ENCODE measurements at regions not wholly inside any gene's neighbourhood (a gene's known extent, or its start where the extent isn't known, plus 50 kb on each side); places are given as distances from the start of the nearest gene placed in this dataset.

GRCh38 chr5:99926463-99926862 is 608.7 kb upstream of the FAM174A start:
- H3K4me1 Mint-ChIP-seq (ENCODE audit: low read depth), result no peaks in the 10 kb centered on the region
- ChIA-PET CTCF (no interaction called here), POLR2A (no interaction called here)
- DNase-seq, result no peak
- ATAC-seq, result no peak
- no peaks in the 10 kb centered on the region for H3K27me3 Mint-ChIP-seq (ENCODE audit: low read depth)
- H3K27ac Mint-ChIP-seq, result no peak overlapping the region
- peaks cover 8% of the 10 kb centered on the region for H3K9me3 Mint-ChIP-seq (ENCODE audit: insufficient read depth)
- H3K4me3 Mint-ChIP-seq, result no peak overlapping the region
- H3K36me3 Mint-ChIP-seq (ENCODE audit: low read depth), result no peaks in the 10 kb centered on the region

DNA sequence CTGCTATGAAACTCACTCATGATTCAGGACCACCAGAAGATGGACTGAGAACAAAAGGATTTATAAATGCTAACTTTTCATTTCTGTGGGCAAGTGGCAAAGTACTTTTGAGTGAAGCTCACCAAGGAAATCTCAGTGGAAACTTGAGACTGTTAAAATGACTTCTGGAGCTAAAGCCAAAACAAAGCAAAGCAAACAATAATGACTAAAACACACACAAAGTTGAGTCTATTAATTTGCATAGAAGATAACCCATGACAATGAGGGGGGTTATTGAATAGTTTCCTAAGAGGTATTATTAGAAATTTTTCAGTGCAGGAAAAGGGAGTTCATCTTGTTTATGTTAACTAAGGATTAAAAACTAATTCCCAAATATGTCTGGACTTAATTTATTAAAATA is 612.8 kb upstream of the FAM174A start:
- H3K4me3 Mint-ChIP-seq, result no peak overlapping the region

GRCh38 chr5:99911971-99912370 is 623.2 kb upstream of the FAM174A start:
- CTCF ChIA-PET, result no interaction called here
- Mint-ChIP-seq H3K4me1 (ENCODE audit: low read depth) (no peaks in the 10 kb centered on the region), H3K27ac (no peak overlapping the region), H3K27me3 (ENCODE audit: low read depth) (no peaks in the 10 kb centered on the region), H3K4me3 (no peak overlapping the region), H3K36me3 (ENCODE audit: low read depth) (no peaks in the 10 kb centered on the region), H3K9me3 (ENCODE audit: insufficient read depth) (no peaks in the 10 kb centered on the region)
- no peak for DNase-seq
- POLR2A ChIA-PET, result no interaction called here
- no peak for ATAC-seq

More for the DNA sequence above, 612.8 kb upstream of the FAM174A start:
- ATAC-seq, result no peak
- H3K27ac Mint-ChIP-seq, result no peak overlapping the region
- ChIA-PET POLR2A (no interaction called here), CTCF (no interaction called here)
- no peaks in the 10 kb centered on the region for H3K27me3 Mint-ChIP-seq (ENCODE audit: low read depth)
- peaks cover 4% of the 10 kb centered on the region for H3K9me3 Mint-ChIP-seq (ENCODE audit: insufficient read depth)
- H3K4me1 Mint-ChIP-seq (ENCODE audit: low read depth), result no peaks in the 10 kb centered on the region
- no peak for DNase-seq
- H3K36me3 Mint-ChIP-seq (ENCODE audit: low read depth), result no peaks in the 10 kb centered on the region

- no peak overlapping the region for H3K4me3 Mint-ChIP-seq
- no peak overlapping the region for H3K27ac Mint-ChIP-seq
- no peaks in the 10 kb centered on the region for H3K9me3 Mint-ChIP-seq (ENCODE audit: insufficient read depth)
- CTCF ChIA-PET, result no interaction called here
- POLR2A ChIA-PET, result no interaction called here
- H3K27me3 Mint-ChIP-seq (ENCODE audit: low read depth), result no peaks in the 10 kb centered on the region
- no peak for ATAC-seq
- no peaks in the 10 kb centered on the region for H3K4me1 Mint-ChIP-seq (ENCODE audit: low read depth)
- no peak for DNase-seq
- no peaks in the 10 kb centered on the region for H3K36me3 Mint-ChIP-seq (ENCODE audit: low read depth)
These were observed 628.4 kb upstream of the FAM174A start for GRCh38 chr5:99906776-99907175.

DNA sequence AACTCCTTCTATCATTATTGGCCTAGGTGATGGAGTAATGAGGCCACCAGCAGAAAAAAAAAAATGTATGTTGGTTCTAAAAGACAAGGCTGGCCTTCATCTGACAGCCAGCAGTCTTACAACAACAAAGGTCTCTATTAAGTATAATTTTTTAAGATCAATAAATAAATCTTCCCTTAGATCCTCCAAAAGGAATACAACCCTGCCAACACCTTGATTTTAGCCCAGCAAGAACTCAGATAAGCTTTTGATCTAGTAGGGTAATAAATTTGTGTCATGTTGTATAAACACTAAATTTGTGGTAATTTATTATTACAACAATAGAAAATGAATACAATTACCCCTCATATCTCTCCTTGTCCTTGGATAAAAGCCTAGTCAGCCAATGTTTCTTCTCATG is 633.2 kb upstream of the FAM174A start:
- no peak overlapping the region for H3K27ac Mint-ChIP-seq
- POLR2A ChIA-PET, result no interaction called here

DNA sequence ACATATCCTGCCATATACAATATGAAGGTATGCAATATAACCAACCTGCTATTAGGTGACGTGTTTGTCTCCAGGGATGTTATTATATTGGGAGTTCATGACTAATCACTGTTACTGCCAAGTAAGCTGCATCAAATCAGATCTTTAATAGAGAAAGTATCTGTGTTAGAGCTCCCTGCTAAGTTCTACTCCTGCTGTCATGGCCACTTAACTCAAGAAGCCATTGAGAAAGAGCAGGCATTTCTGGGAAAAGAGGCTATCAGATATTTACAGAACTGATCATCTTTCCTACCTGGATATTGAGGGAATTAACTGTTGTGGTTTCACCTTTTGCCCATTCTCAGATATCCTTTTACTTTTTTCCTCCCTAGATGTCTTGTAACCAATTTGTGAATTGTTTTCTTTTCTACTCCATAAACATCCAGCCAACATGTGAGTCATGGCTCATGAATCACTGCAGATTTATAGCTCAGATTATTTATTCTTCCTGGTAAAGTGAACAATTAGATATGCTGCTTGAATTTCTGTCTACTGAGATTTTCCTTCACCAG is 634.8 kb upstream of the FAM174A start:
- no peak overlapping the region for H3K27ac Mint-ChIP-seq
- DNase-seq (no peak), ATAC-seq (no peak)
- POLR2A ChIA-PET, result no interaction called here
- no peak overlapping the region for H3K4me3 Mint-ChIP-seq
- H3K9me3 Mint-ChIP-seq (ENCODE audit: insufficient read depth), result no peaks in the 10 kb centered on the region
- CTCF ChIA-PET, result no interaction called here
- H3K27me3 Mint-ChIP-seq (ENCODE audit: low read depth), result no peaks in the 10 kb centered on the region
- H3K36me3 Mint-ChIP-seq (ENCODE audit: low read depth), result no peaks in the 10 kb centered on the region
- no peaks in the 10 kb centered on the region for H3K4me1 Mint-ChIP-seq (ENCODE audit: low read depth)

More for the DNA sequence above, 633.2 kb upstream of the FAM174A start:
- H3K36me3 Mint-ChIP-seq (ENCODE audit: low read depth), result no peaks in the 10 kb centered on the region
- CTCF ChIA-PET, result no interaction called here
- ATAC-seq, result no peak
- H3K27me3 Mint-ChIP-seq (ENCODE audit: low read depth), result no peaks in the 10 kb centered on the region
- no peak for DNase-seq
- no peak overlapping the region for H3K4me3 Mint-ChIP-seq
- no peaks in the 10 kb centered on the region for H3K4me1 Mint-ChIP-seq (ENCODE audit: low read depth)
- no peaks in the 10 kb centered on the region for H3K9me3 Mint-ChIP-seq (ENCODE audit: insufficient read depth)

GRCh38 chr5:99879791-99880511 is 655.2 kb upstream of the FAM174A start:
- Mint-ChIP-seq H3K9me3 (ENCODE audit: insufficient read depth) (peaks cover 4% of the 10 kb centered on the region), H3K27me3 (ENCODE audit: low read depth) (no peaks in the 10 kb centered on the region), H3K4me1 (ENCODE audit: low read depth) (no peaks in the 10 kb centered on the region), H3K27ac (no peak overlapping the region), H3K36me3 (ENCODE audit: low read depth) (no peaks in the 10 kb centered on the region), H3K4me3 (no peak overlapping the region)
- ChIA-PET POLR2A (no interaction called here), CTCF (no interaction called here)
- ATAC-seq (no peak), DNase-seq (no peak)

GRCh38 chr5:99878830-99879229 is 656.3 kb upstream of the FAM174A start:
- CTCF ChIA-PET, result no interaction called here
- ATAC-seq (no peak), DNase-seq (no peak)
- Mint-ChIP-seq H3K4me1 (ENCODE audit: low read depth) (no peaks in the 10 kb centered on the region), H3K4me3 (no peak overlapping the region), H3K36me3 (ENCODE audit: low read depth) (no peaks in the 10 kb centered on the region), H3K27ac (no peak overlapping the region), H3K9me3 (ENCODE audit: insufficient read depth) (peaks cover 4% of the 10 kb centered on the region), H3K27me3 (ENCODE audit: low read depth) (no peaks in the 10 kb centered on the region)
- POLR2A ChIA-PET, result no interaction called here

DNA sequence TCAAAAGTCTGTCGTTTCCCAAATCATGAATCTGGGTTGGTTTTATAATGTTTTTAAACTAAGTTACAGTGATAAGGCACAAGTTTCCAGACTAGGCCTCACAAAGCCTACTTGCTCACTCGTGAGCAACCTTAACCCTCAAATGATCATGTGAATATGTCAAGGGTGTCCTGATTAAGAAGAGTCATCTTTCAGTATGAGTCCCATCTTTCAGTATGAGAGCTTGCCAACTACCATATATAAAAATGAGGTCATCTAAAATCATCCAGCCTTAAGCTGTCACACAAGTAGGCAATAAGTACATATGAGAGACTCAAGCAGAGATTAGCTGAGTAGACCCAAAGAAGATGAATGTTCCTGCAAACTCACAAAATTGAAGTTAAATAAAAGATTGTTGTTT is 668.4 kb upstream of the FAM174A start:
- Mint-ChIP-seq H3K9me3 (ENCODE audit: insufficient read depth) (peaks cover 3% of the 10 kb centered on the region), H3K27me3 (ENCODE audit: low read depth) (no peaks in the 10 kb centered on the region), H3K27ac (no peak overlapping the region), H3K4me3 (no peak overlapping the region), H3K4me1 (ENCODE audit: low read depth) (no peaks in the 10 kb centered on the region), H3K36me3 (ENCODE audit: low read depth) (no peaks in the 10 kb centered on the region)
- POLR2A ChIA-PET, result no interaction called here
- DNase-seq (no peak), ATAC-seq (no peak)
- CTCF ChIA-PET, result no interaction called here

- Mint-ChIP-seq H3K36me3 (ENCODE audit: low read depth) (no peaks in the 10 kb centered on the region), H3K27me3 (ENCODE audit: low read depth) (no peaks in the 10 kb centered on the region), H3K9me3 (ENCODE audit: insufficient read depth) (peaks cover 3% of the 10 kb centered on the region), H3K4me1 (ENCODE audit: low read depth) (no peaks in the 10 kb centered on the region), H3K4me3 (no peak overlapping the region), H3K27ac (no peak overlapping the region)
- ATAC-seq (no peak), DNase-seq (no peak)
- POLR2A ChIA-PET, result no interaction called here
- CTCF ChIA-PET, result no interaction called here
These were observed 670.0 kb upstream of the FAM174A start for GRCh38 chr5:99865159-99865558.

GRCh38 chr5:99835791-99836190 is 699.4 kb upstream of the FAM174A start:
- POLR2A ChIA-PET, result no interaction called here

DNA sequence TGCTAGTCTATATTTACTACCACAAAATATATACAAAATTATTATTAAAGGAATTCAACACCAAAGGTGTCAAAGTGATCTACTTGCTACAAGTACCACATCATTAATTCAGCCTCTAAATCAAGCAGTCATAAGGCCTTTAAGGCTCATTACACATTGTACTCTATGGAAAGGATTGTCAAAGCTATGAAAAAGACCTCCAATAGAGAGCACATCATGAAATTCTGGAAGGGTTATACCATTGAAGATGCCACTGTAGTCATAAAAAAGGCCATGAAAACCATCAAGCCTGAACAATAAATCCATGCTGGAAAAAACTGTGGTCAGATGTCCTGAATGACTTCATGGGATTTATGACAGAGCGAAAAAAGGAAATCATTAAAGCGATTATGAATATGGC is 708.0 kb upstream of the FAM174A start:
- no peak overlapping the region for H3K27ac Mint-ChIP-seq
- no peaks in the 10 kb centered on the region for H3K36me3 Mint-ChIP-seq (ENCODE audit: low read depth)
- no peak for DNase-seq
- H3K9me3 Mint-ChIP-seq (ENCODE audit: insufficient read depth), result no peaks in the 10 kb centered on the region
- ChIA-PET POLR2A (no interaction called here), CTCF (no interaction called here)
- no peak overlapping the region for H3K4me3 Mint-ChIP-seq
- no peaks in the 10 kb centered on the region for H3K4me1 Mint-ChIP-seq (ENCODE audit: low read depth)
- no peak for ATAC-seq
- H3K27me3 Mint-ChIP-seq (ENCODE audit: low read depth), result no peaks in the 10 kb centered on the region

More at GRCh38 chr5:99835791-99836190, 699.4 kb upstream of the FAM174A start:
- Mint-ChIP-seq H3K36me3 (ENCODE audit: low read depth) (no peaks in the 10 kb centered on the region), H3K27me3 (ENCODE audit: low read depth) (no peaks in the 10 kb centered on the region), H3K27ac (no peak overlapping the region), H3K9me3 (ENCODE audit: insufficient read depth) (peaks cover 7% of the 10 kb centered on the region), H3K4me3 (no peak overlapping the region), H3K4me1 (ENCODE audit: low read depth) (no peaks in the 10 kb centered on the region)
- DNase-seq (no peak), ATAC-seq (no peak)
- CTCF ChIA-PET, result no interaction called here

GRCh38 chr5:99817796-99818195 is 717.4 kb upstream of the FAM174A start:
- no peaks in the 10 kb centered on the region for H3K27me3 Mint-ChIP-seq (ENCODE audit: low read depth)
- POLR2A ChIA-PET, result no interaction called here
- no peak overlapping the region for H3K27ac Mint-ChIP-seq
- ATAC-seq (no peak), DNase-seq (no peak)
- H3K4me1 Mint-ChIP-seq (ENCODE audit: low read depth), result no peaks in the 10 kb centered on the region
- no peaks in the 10 kb centered on the region for H3K36me3 Mint-ChIP-seq (ENCODE audit: low read depth)
- CTCF ChIA-PET, result no interaction called here
- H3K4me3 Mint-ChIP-seq, result no peak overlapping the region
- no peaks in the 10 kb centered on the region for H3K9me3 Mint-ChIP-seq (ENCODE audit: insufficient read depth)

All from activated CD8-positive, alpha-beta T cell treated with anti-CD3 and anti-CD28 coated beads, Interleukin-2, amount 10 ng/mL, durations not matched to agents 7 days and 5 days (primary cell).